ENCODE measurements at regions not wholly inside any gene's neighbourhood (a gene's known extent, or its start where the extent isn't known, plus 50 kb on each side); places are given as distances from the start of the nearest gene placed in this dataset.

- no peak for DNase-seq (ENCODE audit: low spot score)
Observed at GRCh38 chr12:22991250-22991844, 366.4 kb downstream of the ETNK1 start.

GRCh38 chr12:22993609-22994315 is 368.8 kb downstream of the ETNK1 start:
- no peak for DNase-seq (ENCODE audit: low spot score)

GRCh38 chr12:22994316-22994675 is 369.3 kb downstream of the ETNK1 start:
- DNase-seq (ENCODE audit: low spot score) = no peak

- DNase-seq (ENCODE audit: low spot score) = no peak
Observed at GRCh38 chr12:23001487-23001886, 376.5 kb downstream of the ETNK1 start.

GRCh38 chr12:23002381-23002780 is 377.4 kb downstream of the ETNK1 start:
- no peak for DNase-seq (ENCODE audit: low spot score)

GRCh38 chr12:23004473-23005020 is 379.6 kb downstream of the ETNK1 start:
- no peak for DNase-seq (ENCODE audit: low spot score)

GRCh38 chr12:23005387-23005786 is 380.4 kb downstream of the ETNK1 start:
- DNase-seq (ENCODE audit: low spot score) = no peak

GRCh38 chr12:23006413-23006812 is 381.4 kb downstream of the ETNK1 start:
- DNase-seq (ENCODE audit: low spot score) = no peak

- DNase-seq (ENCODE audit: low spot score) = no peak
Observed at GRCh38 chr12:23008623-23009022, 383.7 kb downstream of the ETNK1 start.

- DNase-seq (ENCODE audit: low spot score) = no peak
Observed at GRCh38 chr12:23014749-23015148, 389.8 kb downstream of the ETNK1 start.

- no peak for DNase-seq (ENCODE audit: low spot score)
Observed at GRCh38 chr12:23025372-23026016, 400.5 kb downstream of the ETNK1 start.

- DNase-seq (ENCODE audit: low spot score) = no peak
Observed at GRCh38 chr12:23028158-23028802, 403.3 kb downstream of the ETNK1 start.

- no peak for DNase-seq (ENCODE audit: low spot score)
Observed at GRCh38 chr12:23029185-23029584, 404.2 kb downstream of the ETNK1 start.

GRCh38 chr12:23039834-23040233 is 414.9 kb downstream of the ETNK1 start:
- DNase-seq (ENCODE audit: low spot score) = no peak

GRCh38 chr12:23041774-23042173 is 416.8 kb downstream of the ETNK1 start:
- DNase-seq (ENCODE audit: low spot score) = no peak

GRCh38 chr12:23043646-23044045 is 418.7 kb downstream of the ETNK1 start:
- no peak for DNase-seq (ENCODE audit: low spot score)

GRCh38 chr12:23049180-23049579 is 424.2 kb downstream of the ETNK1 start:
- no peak for DNase-seq (ENCODE audit: low spot score)

- DNase-seq (ENCODE audit: low spot score) = peak; percentile 33
Observed at GRCh38 chr12:23055004-23055403, 430.0 kb downstream of the ETNK1 start.

- no peak for DNase-seq (ENCODE audit: low spot score)
Observed at GRCh38 chr12:23057571-23057970, 432.6 kb downstream of the ETNK1 start.

- no peak for DNase-seq (ENCODE audit: low spot score)
Observed at GRCh38 chr12:23060161-23060560, 435.2 kb downstream of the ETNK1 start.

- no peak for DNase-seq (ENCODE audit: low spot score)
Observed at GRCh38 chr12:23063206-23063605, 438.2 kb downstream of the ETNK1 start.

GRCh38 chr12:23066095-23066494 is 441.1 kb downstream of the ETNK1 start:
- DNase-seq (ENCODE audit: low spot score) = no peak

- DNase-seq (ENCODE audit: low spot score) = no peak
Observed at GRCh38 chr12:23083267-23083666, 458.3 kb downstream of the ETNK1 start.

All from HuH-7 (cell line).